GM21381 (cell line): ENCODE measurements at regions not wholly inside any gene's neighbourhood (a gene's known extent, or its start where the extent isn't known, plus 50 kb on each side); places are given as distances from the start of the nearest gene placed in this dataset.

Source experiments
- ATAC-seq: cut with Tn5 transposase; IDR thresholded peaks from one replicate; pipeline ENCODE4 v1.9.1; 2021; ENCODE audit warnings: mild to moderate bottlenecking, moderate library complexity; ENCODE audit not compliant: unreplicated experiment

DNA sequence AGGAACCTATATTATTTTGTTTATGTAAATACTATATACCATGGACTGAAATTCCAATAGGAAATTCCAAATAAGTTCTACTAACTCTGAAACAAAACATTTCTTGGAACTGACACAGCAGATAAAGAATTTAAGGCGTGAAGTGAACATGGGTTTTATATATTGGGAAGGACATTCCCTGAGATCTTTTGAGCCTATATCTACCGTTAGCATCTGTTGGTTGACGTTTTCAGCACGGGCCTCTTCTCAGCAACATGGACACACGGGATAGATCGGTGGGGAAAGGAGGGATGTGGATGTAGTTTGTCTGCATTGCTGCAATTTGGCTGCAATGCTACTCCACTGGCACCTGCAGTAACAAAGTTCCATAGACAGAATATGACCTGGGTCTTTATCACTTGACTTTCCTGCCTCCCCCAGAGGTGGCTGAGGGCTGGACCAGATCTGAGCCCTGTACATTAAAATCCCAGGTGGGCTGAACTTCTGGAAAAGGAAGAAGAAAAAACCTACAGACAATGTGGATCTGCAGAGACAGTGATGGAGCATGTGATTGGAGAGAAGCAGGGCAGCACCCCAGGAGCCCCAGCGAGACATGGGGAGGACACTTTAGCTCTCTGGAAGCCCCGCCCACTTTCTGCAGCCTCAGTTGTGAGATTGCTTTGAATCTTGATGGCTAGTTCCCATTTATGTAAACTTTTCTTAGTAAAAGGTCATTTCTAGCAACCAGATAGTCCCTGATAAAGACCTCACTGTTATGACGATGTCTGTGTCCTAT is 91.2 kb upstream of the CPEB4 start:
- ATAC-seq: no peak

DNA sequence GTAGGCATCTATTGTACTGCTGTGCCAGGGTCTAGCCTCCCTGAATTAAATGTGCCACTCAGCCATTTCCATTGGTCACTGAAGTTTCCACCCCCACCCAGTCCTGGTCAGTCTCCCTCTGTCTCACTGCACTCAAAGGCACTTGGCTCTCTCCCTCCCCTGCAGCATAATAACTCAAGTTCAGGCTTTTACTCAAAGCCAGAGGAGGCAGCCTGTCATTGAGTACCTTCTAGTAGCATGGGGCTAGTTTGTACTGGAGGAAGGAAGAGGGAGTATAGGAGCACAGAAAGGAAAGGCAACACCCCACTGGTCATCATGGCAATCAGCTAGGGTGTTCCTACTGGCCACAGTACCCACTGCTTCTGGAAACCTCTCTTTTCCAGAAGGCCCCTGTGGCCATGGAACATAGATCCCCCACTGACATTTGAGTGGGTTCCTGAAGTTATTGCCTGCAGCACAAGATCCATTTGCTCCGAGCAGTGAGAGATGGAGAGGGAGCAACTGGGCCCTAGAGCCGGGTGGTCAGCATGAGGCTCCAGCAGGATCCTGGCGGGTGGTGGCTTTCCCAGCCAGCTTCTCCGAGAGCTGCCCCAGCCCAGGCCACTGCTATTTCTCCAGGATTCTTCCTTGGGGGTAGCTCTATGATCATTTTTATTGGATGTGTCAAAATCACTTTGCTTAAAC is 89.9 kb upstream of the CPEB4 start:
- ATAC-seq: no peak

DNA sequence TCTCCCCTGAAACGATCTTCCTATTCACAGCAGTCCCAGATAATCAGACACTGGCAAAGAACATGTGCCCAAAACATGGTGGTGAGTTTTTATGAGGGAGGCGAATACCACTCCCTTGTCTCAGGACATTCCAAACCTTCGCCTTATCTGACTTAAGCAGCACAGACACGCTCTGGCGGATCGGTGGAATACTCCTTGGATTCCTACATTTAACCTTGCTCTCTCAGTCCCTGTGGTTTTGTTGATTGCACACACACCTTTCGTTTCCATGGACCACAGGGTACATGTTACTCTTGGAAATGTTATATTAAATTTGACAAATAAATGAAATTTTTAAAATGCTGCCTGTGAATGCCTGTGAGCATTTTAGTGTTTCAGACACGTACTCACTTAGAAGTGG is 87.8 kb upstream of the CPEB4 start:
- no peak for ATAC-seq

DNA sequence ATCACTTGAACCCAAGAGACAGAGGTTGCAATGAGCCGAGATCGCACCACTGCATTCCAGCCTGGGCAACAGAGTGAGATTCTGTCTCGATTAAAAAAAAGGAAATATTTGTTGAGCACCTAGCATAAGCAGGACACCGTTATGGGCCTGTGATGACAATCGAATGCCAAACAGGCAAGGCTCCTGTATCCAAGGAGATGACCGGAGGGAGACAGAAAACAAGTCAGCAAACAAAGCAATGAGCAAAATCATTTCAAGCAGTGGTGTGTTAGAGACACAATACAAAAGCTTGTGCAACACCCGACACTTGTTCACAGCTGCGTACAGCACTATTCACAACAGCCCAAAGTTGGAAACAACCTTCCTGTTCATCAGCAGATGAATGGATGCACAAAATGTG is 87.1 kb upstream of the CPEB4 start:
- ATAC-seq: no peak

- ATAC-seq: no peak
Measured at GRCh38 chr5:173802670-173803165, 85.4 kb upstream of the CPEB4 start.

DNA sequence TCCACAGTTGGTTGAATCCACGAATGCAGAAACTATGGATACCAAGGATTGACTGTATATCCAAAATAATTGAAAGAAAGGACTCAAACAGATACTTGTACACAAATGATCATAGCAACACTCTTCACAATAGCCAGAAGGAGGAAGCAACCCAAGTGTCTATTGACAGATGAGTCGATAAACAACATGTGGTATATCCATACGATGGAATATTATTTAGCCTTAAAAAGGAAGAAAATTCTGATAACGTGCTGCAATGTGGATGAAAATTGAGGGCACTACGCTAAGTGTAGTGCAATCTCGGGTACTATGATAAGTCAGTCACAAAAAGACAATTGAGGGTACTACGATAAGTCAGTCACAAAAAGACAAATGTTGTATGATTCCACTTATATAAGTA is 83.6 kb upstream of the CPEB4 start:
- ATAC-seq: no peak

GRCh38 chr5:173806270-173807035 is 81.7 kb upstream of the CPEB4 start:
- ATAC-seq: no peak

DNA sequence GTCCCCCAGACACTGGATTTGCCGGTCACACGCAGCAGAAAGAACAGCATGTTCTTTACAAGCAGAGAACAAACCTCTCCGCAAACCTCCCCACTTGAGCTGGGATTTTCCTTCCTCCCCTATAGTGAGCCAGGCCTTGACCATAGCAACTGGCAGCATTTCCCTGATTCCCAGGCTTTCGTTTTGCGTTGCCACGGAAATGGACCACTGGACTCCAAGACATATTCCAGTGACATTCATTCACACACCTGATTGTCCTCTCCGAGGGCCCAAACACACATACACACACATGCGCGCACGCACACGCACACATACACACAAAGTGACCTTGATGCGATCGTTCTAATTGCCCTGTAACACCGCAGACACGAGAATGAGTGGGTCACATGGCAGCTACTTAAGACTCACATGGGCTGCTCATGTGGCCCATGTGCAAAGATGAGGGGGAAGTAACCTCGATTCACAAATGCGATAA is 80.9 kb upstream of the CPEB4 start:
- ATAC-seq: no peak

DNA sequence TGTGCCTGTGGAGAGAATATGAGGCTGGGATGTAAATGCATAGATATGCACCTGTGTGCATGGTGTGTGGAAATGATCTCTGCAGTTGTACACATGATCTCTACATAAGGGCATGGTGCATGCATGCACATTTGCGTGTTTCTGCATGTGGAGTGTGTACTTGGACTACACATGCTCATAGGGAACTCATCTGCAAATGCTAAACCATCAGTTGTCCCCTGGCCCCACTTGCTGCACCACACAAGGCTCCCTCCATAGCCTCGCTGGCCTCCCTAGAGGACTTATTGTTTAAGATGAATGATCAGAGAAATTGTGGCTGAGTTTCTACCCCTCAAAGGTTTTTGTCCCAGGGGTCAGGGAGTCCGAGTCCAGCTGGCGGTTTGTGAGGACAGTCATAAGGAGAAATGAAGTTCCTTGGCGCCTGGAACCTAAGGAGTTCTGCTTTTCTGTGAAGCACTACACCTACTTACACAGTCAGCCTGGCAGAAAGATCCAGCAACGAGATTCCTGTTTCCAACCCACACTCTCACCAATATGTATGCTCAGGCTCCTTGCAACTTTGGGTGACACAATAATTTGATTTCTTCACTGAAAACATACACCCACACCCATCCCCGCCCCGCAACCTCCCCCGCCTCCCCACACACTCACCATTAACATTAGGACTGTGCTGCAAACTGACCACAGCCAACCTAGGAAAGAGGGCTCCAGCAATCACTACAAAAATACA is 79.9 kb upstream of the CPEB4 start:
- no peak for ATAC-seq

- ATAC-seq: no peak
Measured at GRCh38 chr5:173809014-173809413, 79.1 kb upstream of the CPEB4 start.

- ATAC-seq: no peak
Measured at GRCh38 chr5:173812811-173813550, 75.2 kb upstream of the CPEB4 start.

DNA sequence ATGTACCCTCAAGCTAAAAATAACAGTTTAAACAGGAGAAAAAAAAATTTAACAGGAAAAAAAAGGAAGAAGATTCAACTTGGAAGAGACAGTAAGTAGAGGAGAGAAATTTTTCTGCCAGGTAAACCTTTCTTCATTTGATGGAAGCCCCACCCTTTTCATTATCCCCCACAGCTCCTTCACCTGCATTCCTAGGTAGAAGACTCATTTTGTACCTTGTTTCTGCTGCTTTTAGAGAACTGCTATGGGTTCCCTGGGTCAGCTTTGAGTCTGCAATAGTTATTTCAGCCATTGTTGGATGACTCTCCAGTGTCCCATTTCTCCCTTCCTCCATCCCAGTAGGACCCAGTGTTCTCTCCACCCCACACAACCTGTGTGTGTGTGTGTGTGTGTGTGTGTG is 74.1 kb upstream of the CPEB4 start:
- ATAC-seq: no peak

- ATAC-seq: no peak
Measured at GRCh38 chr5:173815571-173815970, 72.6 kb upstream of the CPEB4 start.

GRCh38 chr5:173816728-173817127 is 71.4 kb upstream of the CPEB4 start:
- ATAC-seq: no peak

GRCh38 chr5:173817561-173817960 is 70.6 kb upstream of the CPEB4 start:
- ATAC-seq: no peak

DNA sequence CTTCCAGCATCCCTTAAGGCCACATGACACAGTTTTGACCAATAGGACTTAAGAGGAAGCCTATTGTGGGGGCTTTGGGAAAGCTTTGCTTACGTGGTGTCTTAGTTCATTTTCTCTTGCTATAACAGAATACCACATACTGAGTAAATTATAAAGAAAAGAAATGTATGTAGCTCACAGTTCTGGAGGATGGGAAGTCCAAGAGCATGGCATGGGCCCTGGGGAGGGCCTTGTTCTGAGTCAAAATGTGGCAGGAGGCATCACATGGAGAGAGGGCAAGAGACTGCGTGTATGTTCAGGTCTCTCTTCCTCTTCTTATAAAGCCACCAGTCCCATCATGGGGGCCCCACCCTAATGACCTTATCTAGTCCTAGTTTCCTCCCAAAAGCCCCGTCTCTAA is 68.6 kb upstream of the CPEB4 start:
- no peak for ATAC-seq

GRCh38 chr5:173823274-173823644 is 64.9 kb upstream of the CPEB4 start:
- ATAC-seq: no peak

DNA sequence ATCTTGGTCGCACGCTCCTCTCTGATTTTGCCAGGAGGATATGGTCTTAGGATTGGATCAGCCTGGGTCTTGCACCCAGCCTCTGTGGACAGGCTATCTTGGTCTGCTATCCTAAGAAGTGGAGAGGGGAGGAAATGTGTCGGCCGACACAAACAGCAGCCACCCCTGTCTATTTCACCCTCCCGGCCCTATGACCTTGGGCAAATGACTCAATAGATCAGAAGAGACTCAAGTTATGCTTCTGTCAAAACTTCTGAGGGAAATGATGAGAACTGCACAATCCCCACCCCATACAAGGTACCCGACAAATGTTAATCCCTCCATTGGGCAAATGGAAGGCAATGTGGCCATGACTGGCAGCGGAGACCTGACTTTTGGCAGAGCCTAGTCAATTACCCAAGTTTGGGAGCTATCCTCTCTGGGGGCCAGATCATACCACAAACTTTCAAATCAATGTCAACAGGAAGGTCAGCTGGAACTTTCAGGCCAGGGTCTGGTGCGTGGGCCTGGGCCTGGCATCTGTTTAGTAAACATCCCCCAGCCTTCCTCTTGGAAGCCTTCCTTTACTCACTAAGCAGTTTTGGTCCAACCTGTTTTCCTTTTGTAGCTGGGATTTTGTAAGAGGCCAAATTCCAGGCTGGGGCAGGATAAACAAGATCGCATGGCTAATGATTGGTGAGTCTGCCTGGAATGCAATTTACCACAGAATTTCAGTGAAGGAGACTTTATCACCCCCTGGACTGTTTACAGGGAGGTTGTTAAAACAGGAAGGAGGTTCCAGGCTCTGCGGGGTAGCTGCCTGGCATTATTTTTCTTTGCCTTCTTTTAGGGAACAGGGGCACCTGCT is 64.2 kb upstream of the CPEB4 start:
- ATAC-seq: no peak

DNA sequence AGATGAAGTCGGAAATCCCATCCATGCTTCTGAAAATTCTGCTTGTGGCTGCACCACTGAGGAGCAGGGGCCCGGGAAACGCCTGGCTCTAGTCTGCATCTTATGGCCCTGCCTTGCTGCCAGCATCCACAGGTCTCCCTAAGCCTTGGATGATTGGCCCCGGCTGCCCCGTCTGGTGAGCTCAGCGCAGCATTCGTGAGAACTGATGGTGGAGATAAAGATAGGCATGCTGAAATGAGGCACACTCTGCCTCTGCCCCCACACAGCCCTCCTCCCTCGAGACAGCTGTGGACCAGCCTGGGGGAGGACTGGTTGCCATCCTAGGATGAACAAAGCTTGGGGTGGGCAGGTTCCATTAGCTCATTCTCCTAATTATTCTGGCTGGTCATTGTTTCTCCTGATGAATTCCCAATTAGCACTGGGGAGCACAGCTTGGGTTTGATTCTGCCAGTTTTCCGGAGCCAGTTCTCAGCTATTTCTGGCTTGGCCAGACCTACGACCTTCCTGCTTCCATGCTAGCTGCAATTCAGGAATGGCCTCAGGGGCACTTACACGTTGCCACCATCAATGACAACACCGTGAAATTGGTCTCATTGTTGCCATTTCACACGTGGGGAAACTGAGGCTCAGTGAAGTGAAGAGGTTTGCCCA is 62.8 kb upstream of the CPEB4 start:
- no peak for ATAC-seq
